Neuronal stem cell (in vitro differentiated cells): ENCODE measurements at regions not wholly inside any gene's neighbourhood (a gene's known extent, or its start where the extent isn't known, plus 50 kb on each side); places are given as distances from the start of the nearest gene placed in this dataset.
A peak's percentile ranks its signal among the peaks of the same experiment; 100 is the strongest.

Source experiments
- DNase-seq: peaks from one replicate; pipeline ENCODE4 v3.0.0-alpha.2; 2013; ENCODE audit warnings: low spot score
- H2AFZ ChIP-seq: one replicate; pipeline ENCODE4 v1.6.1; 2013; ENCODE audit warnings: mild to moderate bottlenecking, low read length, inconsistent platforms
- H2AK5ac ChIP-seq: 2 replicates; pipeline ENCODE4 v1.6.1; 2013; ENCODE audit warnings: low read depth, mild to moderate bottlenecking, inconsistent platforms, low read length, moderate library complexity, mixed read lengths
- H2BK120ac ChIP-seq: 2 replicates; pipeline ENCODE4 v1.6.1; 2013; ENCODE audit warnings: low read depth, mild to moderate bottlenecking, inconsistent platforms, low read length, moderate library complexity, mixed read lengths
- H2BK12ac ChIP-seq: one replicate; pipeline ENCODE4 v1.6.1; 2013; ENCODE audit warnings: low read length, inconsistent platforms
- H2BK15ac ChIP-seq: 2 replicates; pipeline ENCODE4 v1.6.1; 2013; ENCODE audit warnings: mild to moderate bottlenecking, low read length, inconsistent platforms, mixed read lengths
- H2BK5ac ChIP-seq: one replicate; pipeline ENCODE4 v1.6.1; 2013; ENCODE audit warnings: inconsistent platforms, mild to moderate bottlenecking, low read length, moderate library complexity
- H3K14ac ChIP-seq: one replicate; pipeline ENCODE4 v1.6.1; 2013; ENCODE audit warnings: low read length, inconsistent platforms
- H3K18ac ChIP-seq: 2 replicates; pipeline ENCODE4 v1.6.1; 2013; ENCODE audit warnings: low read length, inconsistent platforms
- H3K23ac ChIP-seq: 2 replicates; pipeline ENCODE4 v1.6.1; 2013; ENCODE audit warnings: low read depth, mild to moderate bottlenecking, mixed read lengths, low read length, inconsistent platforms; ENCODE audit not compliant: poor library complexity
- H3K27ac ChIP-seq: replicated peaks from 3 replicates; pipeline ENCODE4 v1.5.1; 2013; ENCODE audit warnings: low read length, inconsistent platforms
- H3K27me3 ChIP-seq, 3 experiments: 2 replicates each; pipeline ENCODE4 v1.6.1; 2013; ENCODE audit warnings: low read length in 3 of 3, mild to moderate bottlenecking in 2 of 3, inconsistent platforms in 1 of 3, low read depth in 1 of 3, mixed read lengths in 1 of 3, moderate library complexity in 1 of 3; ENCODE audit not compliant: control insufficient read depth in 3 of 3, insufficient read depth in 3 of 3
- H3K36me3 ChIP-seq, 2 donors: replicated peaks in 1 of 2; 2 replicates each; pipeline ENCODE4 v1.6.1; 2013; ENCODE audit warnings: low read length in 2 of 2; ENCODE audit not compliant: control insufficient read depth in 2 of 2, insufficient read depth in 2 of 2
- H3K4ac ChIP-seq: 2 replicates; pipeline ENCODE4 v1.6.1; 2013; ENCODE audit warnings: inconsistent platforms, mild to moderate bottlenecking, low read length, moderate library complexity
- H3K4me1 ChIP-seq, 2 donors: 1 replicate in 1 of 2; 2 replicates in 1 of 2; pipeline ENCODE4 v1.6.1; 2013; ENCODE audit warnings: low read length in 2 of 2, low read depth in 1 of 2; ENCODE audit not compliant: control insufficient read depth in 2 of 2, insufficient read depth in 1 of 2
- H3K4me2 ChIP-seq: one replicate; pipeline ENCODE4 v1.6.1; 2013; ENCODE audit warnings: mild to moderate bottlenecking, low read length, inconsistent platforms; ENCODE audit not compliant: insufficient read depth, poor library complexity, severe bottlenecking
- H3K4me3 ChIP-seq, 2 donors: 2 replicates each; pipeline ENCODE4 v1.5.1; 2013; ENCODE audit warnings: low read length in 2 of 2, mild to moderate bottlenecking in 2 of 2, inconsistent platforms in 1 of 2, moderate library complexity in 1 of 2
- H3K79me1 ChIP-seq: one replicate; pipeline ENCODE4 v1.6.1; 2013; ENCODE audit warnings: low read depth, mild to moderate bottlenecking, inconsistent platforms, low read length, moderate library complexity
- H3K9ac ChIP-seq: one replicate; pipeline ENCODE4 v1.6.1; 2013; ENCODE audit warnings: mild to moderate bottlenecking, low read depth, low read length, inconsistent platforms; ENCODE audit not compliant: poor library complexity
- H3K9me3 ChIP-seq, 2 donors: replicated peaks in 1 of 2; 2 replicates each; pipeline versions ENCODE3 to v1.6.1; 2013; ENCODE audit warnings: low read length in 2 of 2, mild to moderate bottlenecking in 2 of 2, inconsistent platforms in 1 of 2, low read depth in 1 of 2, mixed read lengths in 1 of 2, moderate library complexity in 1 of 2; ENCODE audit not compliant: control insufficient read depth in 2 of 2, insufficient read depth in 1 of 2
- H4K8ac ChIP-seq: one replicate; pipeline ENCODE4 v1.6.1; 2013; ENCODE audit warnings: low read depth, mild to moderate bottlenecking, inconsistent platforms, low read length, moderate library complexity
- H4K91ac ChIP-seq: one replicate; pipeline ENCODE4 v1.6.1; 2013; ENCODE audit warnings: low read length, low read depth, mild to moderate bottlenecking, inconsistent platforms; ENCODE audit not compliant: poor library complexity
- WGBS, 2 donors: extraction: QIAGEN DNeasy Blood & Tissue Kit; methylation state at CpG; one replicate each; pipeline ENCODE4 v1.1.7; 2013; ENCODE audit warnings: missing lambda C conversion rate in 2 of 2, mixed read lengths in 1 of 2; ENCODE audit not compliant: insufficient read length in 2 of 2, insufficient replicate concordance in 1 of 2; ENCODE audit errors: extremely low coverage in 2 of 2; 5-methylcytosine and 5-hydroxymethylcytosine counted together

DNA sequence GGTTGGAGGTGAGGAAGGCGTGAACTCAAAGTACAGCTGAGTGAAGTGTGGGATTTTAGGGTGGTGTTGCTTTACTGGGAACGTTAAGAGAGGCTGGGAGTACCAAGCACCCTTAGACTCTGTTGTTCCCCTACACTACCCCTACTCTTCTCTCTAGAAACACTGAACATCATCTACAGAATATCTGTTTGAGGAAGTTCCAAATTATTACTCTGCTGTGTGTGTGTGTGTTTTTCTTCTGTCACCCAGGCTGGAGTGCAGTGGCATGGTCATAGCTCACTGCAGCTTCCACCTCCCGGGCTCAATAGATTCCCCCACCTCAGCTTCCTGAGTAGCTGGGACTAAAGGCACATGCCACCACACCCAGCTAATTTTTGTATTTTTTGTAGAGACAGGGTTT, 76.7 kb upstream of the AP1S2 start:
- no peak overlapping the region for H3K4me2 ChIP-seq
- H3K9me3 ChIP-seq = no peaks in the 10 kb centered on the region
- H3K79me1 ChIP-seq = no peaks in the 10 kb centered on the region
- no peak overlapping the region for H2BK5ac ChIP-seq
- H4K8ac ChIP-seq = no peak overlapping the region
- no peaks in the 10 kb centered on the region for H3K27me3 ChIP-seq
- no peak overlapping the region for H3K9ac ChIP-seq
- H3K23ac ChIP-seq = no peak overlapping the region
- no peak overlapping the region for H2BK12ac ChIP-seq
- no peak for DNase-seq
- H2AK5ac ChIP-seq = no peak overlapping the region
- H3K4me3 ChIP-seq = no peak overlapping the region
- H2AFZ ChIP-seq = no peak overlapping the region
- H3K27ac ChIP-seq = no peak overlapping the region
- no CpG with 5 or more reads among the region's 3 CpGs for WGBS, 2 donors
- peaks cover 3 to 12% of the 10 kb centered on the region in 2 donors for H3K4me1 ChIP-seq
- H3K14ac ChIP-seq = no peak overlapping the region
- H3K36me3 ChIP-seq = no peaks in the 10 kb centered on the region
- no peak overlapping the region for H2BK120ac ChIP-seq
- H2BK15ac ChIP-seq = no peak overlapping the region
- no peak overlapping the region for H3K18ac ChIP-seq
- H4K91ac ChIP-seq = no peak overlapping the region
- no peak overlapping the region for H3K4ac ChIP-seq

GRCh38 chrX:15930585-15930984, 76.0 kb upstream of the AP1S2 start:
- H3K14ac ChIP-seq = no peak overlapping the region
- no peak overlapping the region for H2BK12ac ChIP-seq
- no peak for DNase-seq
- H3K4ac ChIP-seq = no peak overlapping the region
- no peak overlapping the region for H4K8ac ChIP-seq
- no peak overlapping the region for H3K23ac ChIP-seq
- H3K9ac ChIP-seq = no peak overlapping the region
- no peak overlapping the region for H4K91ac ChIP-seq
- H3K9me3 ChIP-seq = no peaks in the 10 kb centered on the region
- no peaks in the 10 kb centered on the region for H3K36me3 ChIP-seq
- no peak overlapping the region for H2AK5ac ChIP-seq
- no peak overlapping the region for H3K18ac ChIP-seq
- H3K27me3 ChIP-seq = no peaks in the 10 kb centered on the region
- H3K27ac ChIP-seq = no peak overlapping the region
- no peak overlapping the region for H3K4me2 ChIP-seq
- H2BK5ac ChIP-seq = no peak overlapping the region
- no peak overlapping the region for H2BK15ac ChIP-seq
- no peaks in the 10 kb centered on the region for H3K79me1 ChIP-seq
- H2AFZ ChIP-seq = no peak overlapping the region
- H2BK120ac ChIP-seq = no peak overlapping the region
- no CpG with 5 or more reads among the region's 5 CpGs for WGBS, 2 donors
- peaks cover 3 to 12% of the 10 kb centered on the region in 2 donors for H3K4me1 ChIP-seq
- no peak overlapping the region for H3K4me3 ChIP-seq

GRCh38 chrX:15929194-15929593, 74.6 kb upstream of the AP1S2 start:
- Histone ChIP-seq H2BK12ac (no peak overlapping the region), H2BK120ac (no peak overlapping the region), H3K23ac (no peak overlapping the region), H3K9me3 (no peaks in the 10 kb centered on the region), H3K18ac (no peak overlapping the region), H2AFZ (peak overlapping the region; percentile 60), H3K14ac (no peak overlapping the region), H2AK5ac (no peak overlapping the region), H3K4me2 (no peak overlapping the region), H3K27me3 (no peaks in the 10 kb centered on the region), H3K4ac (no peak overlapping the region), H4K8ac (no peak overlapping the region), H2BK15ac (no peak overlapping the region), H3K36me3 (no peaks in the 10 kb centered on the region), H3K27ac (no peak overlapping the region), H3K4me3 (no peak overlapping the region), H2BK5ac (no peak overlapping the region), H3K4me1 (peaks cover 3 to 12% of the 10 kb centered on the region in 2 donors), H3K9ac (no peak overlapping the region), H3K79me1 (no peaks in the 10 kb centered on the region), H4K91ac (no peak overlapping the region)
- WGBS, 2 donors = no CpG with 5 or more reads among the region's 2 CpGs
- DNase-seq = no peak

- DNase-seq = no peak
- Histone ChIP-seq H3K79me1 (no peaks in the 10 kb centered on the region), H3K14ac (no peak overlapping the region), H3K9ac (no peak overlapping the region), H2AFZ (no peak overlapping the region), H2AK5ac (no peak overlapping the region), H3K27ac (no peak overlapping the region), H4K91ac (no peak overlapping the region), H3K4me3 (no peak overlapping the region), H3K4ac (no peak overlapping the region), H2BK5ac (no peak overlapping the region), H3K4me2 (no peak overlapping the region), H2BK15ac (no peak overlapping the region), H3K36me3 (no peaks in the 10 kb centered on the region), H3K23ac (no peak overlapping the region), H3K4me1 (peaks cover 0 to 12% of the 10 kb centered on the region in 2 donors), H3K9me3 (no peaks in the 10 kb centered on the region), H3K27me3 (no peaks in the 10 kb centered on the region), H4K8ac (no peak overlapping the region), H2BK120ac (no peak overlapping the region), H3K18ac (no peak overlapping the region), H2BK12ac (no peak overlapping the region)
- WGBS, 2 donors = no CpG with 5 or more reads among the region's 1 CpG
Observed at GRCh38 chrX:15926622-15927021, 72.0 kb upstream of the AP1S2 start.
